GM21447 (cell line): ENCODE measurements at regions not wholly inside any gene's neighbourhood (a gene's known extent, or its start where the extent isn't known, plus 50 kb on each side); places are given as distances from the start of the nearest gene placed in this dataset.

Experiments
- ATAC-seq: cut with Tn5 transposase; IDR thresholded peaks from one replicate; pipeline ENCODE4 v1.9.1; 2021; ENCODE audit not compliant: unreplicated experiment

DNA sequence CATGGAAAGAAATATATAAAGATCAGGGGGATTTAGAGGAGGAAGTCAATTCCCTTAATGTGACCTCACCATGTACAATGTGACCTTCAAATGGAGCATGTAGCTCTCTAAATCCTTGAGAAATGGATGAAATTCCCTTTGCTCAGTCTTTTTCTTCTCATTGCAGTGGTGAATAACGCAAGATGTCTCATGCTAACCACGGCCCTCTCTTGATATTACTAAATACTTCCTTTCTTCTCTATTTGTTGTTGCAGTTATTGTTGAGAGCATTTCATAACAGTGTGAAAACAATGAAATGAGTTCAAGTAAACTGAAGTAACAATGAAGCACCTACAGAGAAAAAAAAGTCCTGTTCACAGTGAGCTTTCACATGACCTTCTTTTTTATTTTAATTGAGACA is 55.6 kb downstream of the ZNF281 start:
- ATAC-seq: peak; percentile 55

- no peak for ATAC-seq
Observed at GRCh38 chr1:200353232-200353631, 56.6 kb downstream of the ZNF281 start.

- peak; percentile 50 for ATAC-seq
Observed at GRCh38 chr1:200351826-200352549, 57.8 kb downstream of the ZNF281 start.

- no peak for ATAC-seq
Observed at GRCh38 chr1:200351425-200351824, 58.4 kb downstream of the ZNF281 start.

- ATAC-seq: no peak
Observed at GRCh38 chr1:200346700-200347099, 63.1 kb downstream of the ZNF281 start.

GRCh38 chr1:200345520-200345919 is 64.3 kb downstream of the ZNF281 start:
- no peak for ATAC-seq

DNA sequence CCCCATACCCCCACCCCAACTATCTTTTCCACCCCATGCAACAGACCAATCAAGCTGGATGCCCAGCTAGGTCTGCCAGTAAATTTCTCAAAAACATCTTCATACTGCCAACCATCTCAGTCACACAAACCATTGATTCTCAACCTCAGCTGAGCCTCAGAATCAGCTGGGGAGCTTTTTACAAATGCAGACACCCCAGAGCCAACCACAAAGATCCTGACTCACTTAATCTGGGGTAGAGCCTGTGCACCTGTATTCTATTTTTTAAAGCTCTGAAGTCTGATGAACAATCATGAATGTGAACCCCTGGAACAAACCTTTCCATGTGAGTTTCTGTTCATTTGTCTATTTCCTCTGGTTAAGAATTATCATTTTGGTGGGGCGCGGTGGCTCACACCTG is 66.0 kb downstream of the ZNF281 start:
- ATAC-seq: no peak

- ATAC-seq: no peak
Observed at GRCh38 chr1:200342511-200343311, 67.1 kb downstream of the ZNF281 start.

GRCh38 chr1:200338451-200338850 is 71.4 kb downstream of the ZNF281 start:
- no peak for ATAC-seq

GRCh38 chr1:200337831-200338230 is 72.0 kb downstream of the ZNF281 start:
- ATAC-seq: peak; percentile 51

- ATAC-seq: peak; percentile 50
Observed at GRCh38 chr1:200337410-200337809, 72.4 kb downstream of the ZNF281 start.

DNA sequence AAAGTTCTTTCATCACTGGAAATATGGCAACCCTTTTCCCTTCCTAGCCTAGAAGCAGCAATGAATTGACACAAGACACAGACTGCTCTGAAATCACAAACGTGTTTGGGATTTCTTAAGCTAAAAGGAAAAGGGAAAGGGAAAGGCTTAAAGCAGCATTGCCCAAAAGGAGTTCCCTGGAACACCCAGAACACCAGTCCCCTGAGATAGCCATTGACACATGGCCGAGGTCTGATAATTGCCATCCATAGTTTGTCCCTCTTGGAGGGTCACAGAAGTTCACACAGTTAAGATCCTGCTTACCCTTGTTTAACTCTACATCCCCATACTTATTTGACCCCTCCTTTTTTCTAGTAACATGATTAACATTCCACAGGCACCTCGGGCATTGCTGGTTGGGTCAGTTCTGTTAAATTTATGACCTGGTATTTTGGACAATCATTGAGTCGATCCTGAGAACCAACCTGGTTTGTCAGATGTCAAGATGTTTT is 72.9 kb downstream of the ZNF281 start:
- ATAC-seq: no peak

GRCh38 chr1:200336101-200336845 is 73.6 kb downstream of the ZNF281 start:
- no peak for ATAC-seq

GRCh38 chr1:200334661-200335256 is 75.1 kb downstream of the ZNF281 start:
- no peak for ATAC-seq

- no peak for ATAC-seq
Observed at GRCh38 chr1:200333329-200333728, 76.5 kb downstream of the ZNF281 start.

GRCh38 chr1:200332716-200333115 is 77.1 kb downstream of the ZNF281 start:
- no peak for ATAC-seq

DNA sequence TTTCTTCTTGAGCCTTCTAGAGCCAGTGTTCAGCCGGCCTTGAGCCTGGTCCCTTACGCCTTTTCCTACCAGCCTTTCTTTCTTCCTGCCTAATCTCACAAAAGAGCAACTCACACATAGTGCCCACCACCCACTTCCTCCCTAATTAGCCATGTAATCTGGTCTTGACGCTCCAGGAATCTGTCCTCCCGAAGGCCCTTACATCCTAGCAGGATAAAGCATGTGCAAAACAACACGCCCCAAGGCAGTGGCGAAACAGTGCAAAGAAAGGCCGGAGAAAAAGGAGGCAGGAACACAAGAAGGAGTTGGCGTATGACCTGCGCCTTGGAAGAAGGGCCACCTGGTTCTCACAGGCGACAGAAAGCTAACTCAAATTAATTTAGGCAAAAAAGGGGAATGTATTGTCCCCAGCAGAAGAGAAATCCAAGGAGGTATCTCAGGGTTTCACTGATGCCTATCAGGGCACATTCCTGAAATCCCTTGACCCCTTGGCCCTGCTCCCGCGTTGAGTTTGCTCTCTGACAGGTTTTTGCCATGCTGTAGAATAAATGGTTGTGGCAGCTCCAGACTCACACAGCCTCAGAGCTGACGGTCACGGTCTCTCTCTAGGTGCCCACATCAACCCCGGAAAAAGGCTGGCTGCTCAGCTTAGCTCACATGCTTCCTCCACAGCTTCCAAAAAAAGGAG is 79.0 kb downstream of the ZNF281 start:
- no peak for ATAC-seq

GRCh38 chr1:200329208-200329882 is 80.5 kb downstream of the ZNF281 start:
- no peak for ATAC-seq

GRCh38 chr1:200328379-200328778 is 81.5 kb downstream of the ZNF281 start:
- ATAC-seq: no peak

DNA sequence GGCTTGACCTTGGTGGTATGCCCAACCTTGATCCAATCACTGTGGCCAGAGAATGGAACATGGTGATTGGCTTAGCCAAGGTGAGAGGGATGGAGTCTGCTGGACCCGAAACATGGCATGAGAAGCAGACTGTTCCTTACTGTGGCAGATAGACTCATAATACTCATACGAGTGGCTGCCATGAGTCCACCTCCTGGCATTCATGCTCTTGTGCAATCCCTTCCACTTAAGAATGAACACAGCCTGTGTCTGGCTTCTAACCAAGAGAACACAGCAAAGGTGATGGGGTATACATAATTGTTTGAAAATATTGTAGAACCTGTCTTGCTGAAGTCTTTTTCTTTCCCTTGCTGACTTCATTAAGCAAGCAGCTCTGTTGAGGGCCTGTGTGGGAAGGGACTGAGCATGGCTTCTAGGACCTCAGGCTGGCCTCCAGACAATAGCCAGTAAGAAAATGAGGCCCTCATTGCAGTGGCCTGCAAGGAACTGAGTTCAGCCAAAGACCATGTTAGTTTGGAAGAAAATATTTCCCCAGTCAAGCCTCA is 85.9 kb downstream of the ZNF281 start:
- ATAC-seq: no peak
